ENCODE measurements at regions not wholly inside any gene's neighbourhood (a gene's known extent, or its start where the extent isn't known, plus 50 kb on each side); places are given as distances from the start of the nearest gene placed in this dataset.

DNA sequence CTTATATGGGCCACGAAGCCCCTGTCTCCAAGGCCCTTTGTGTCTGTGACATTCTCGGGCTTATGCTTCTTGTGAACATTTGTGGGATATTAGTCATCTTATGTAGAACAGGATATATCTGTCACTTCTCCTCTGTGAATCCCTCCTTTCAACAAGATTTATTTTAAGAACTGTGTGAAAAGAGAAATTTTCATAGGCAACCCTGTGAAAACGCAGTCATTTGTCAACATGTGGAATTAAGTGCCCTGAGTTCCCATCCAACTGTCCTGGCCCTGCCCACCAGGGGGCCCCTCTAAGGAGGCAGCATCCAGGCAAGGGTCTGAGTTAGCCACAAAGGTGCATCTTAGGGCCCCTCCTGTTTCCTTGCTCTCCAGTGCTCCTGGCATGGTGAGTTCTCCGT lies 76.8 kb upstream of the CHRNA7 start:
- CTCF ChIA-PET = interaction anchor here (0.6 kb wide), 1 partner anchor 78 kb away, joined by 3 read pairs; no protein-coding TSS in a partner anchor

DNA sequence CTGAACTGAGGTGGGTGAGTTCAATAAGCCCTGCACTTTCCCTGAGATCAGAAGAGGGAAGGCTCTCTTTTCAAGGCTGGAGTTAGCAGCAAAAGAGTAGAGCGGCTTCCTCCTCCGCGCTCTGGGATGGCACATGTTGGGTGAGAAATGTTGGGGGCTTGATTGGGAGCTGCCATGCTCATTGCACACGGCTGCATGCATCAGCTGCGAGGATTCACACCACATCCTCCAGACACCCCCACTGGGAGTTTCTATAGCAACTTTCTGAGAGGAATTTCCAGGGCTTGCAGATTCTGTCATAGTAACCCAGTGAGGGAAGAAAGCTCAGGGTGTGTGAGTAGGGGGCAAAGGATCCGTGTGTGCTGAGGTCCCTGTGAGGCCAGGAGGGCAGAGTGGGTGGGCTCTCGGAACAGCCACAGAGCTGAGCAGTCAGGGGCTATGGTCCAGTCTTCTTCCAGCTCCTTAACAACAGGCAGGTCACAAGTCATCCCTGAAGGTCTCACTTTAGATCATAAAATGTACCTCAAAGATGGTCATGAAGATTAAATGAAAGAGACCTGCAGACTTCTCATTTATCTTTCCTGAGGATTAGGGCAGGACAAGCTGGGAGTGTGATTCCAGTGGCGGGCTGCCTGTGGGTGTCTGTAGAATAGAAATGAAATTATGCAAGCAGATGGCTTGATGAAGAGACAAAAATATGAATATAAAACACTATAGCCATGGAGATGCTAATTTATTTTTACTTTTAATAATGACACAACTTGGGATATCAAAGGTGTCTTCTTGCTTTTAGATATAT lies 75.7 kb upstream of the CHRNA7 start:
- no peak for TF ChIP-seq EZH2 (IDR thresholded peaks at IDR 0.05; ENCODE audit: borderline replicate concordance, insufficient read depth, low read depth, low read length, poor library complexity, severe bottlenecking)
- TF ChIP-seq, protein P1, sequence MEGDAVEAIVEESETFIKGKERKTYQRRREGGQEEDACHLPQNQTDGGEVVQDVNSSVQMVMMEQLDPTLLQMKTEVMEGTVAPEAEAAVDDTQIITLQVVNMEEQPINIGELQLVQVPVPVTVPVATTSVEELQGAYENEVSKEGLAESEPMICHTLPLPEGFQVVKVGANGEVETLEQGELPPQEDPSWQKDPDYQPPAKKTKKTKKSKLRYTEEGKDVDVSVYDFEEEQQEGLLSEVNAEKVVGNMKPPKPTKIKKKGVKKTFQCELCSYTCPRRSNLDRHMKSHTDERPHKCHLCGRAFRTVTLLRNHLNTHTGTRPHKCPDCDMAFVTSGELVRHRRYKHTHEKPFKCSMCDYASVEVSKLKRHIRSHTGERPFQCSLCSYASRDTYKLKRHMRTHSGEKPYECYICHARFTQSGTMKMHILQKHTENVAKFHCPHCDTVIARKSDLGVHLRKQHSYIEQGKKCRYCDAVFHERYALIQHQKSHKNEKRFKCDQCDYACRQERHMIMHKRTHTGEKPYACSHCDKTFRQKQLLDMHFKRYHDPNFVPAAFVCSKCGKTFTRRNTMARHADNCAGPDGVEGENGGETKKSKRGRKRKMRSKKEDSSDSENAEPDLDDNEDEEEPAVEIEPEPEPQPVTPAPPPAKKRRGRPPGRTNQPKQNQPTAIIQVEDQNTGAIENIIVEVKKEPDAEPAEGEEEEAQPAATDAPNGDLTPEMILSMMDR (IDR thresholded peaks at IDR 0.05) = no peak
- Histone ChIP-seq H3K27ac (ENCODE audit: low read length in 2 of 2) (no peak overlapping the region), H3K9ac (ENCODE audit: low read length) (no peak overlapping the region), H3K4me1 (ENCODE audit: control insufficient read depth in 2 of 2, insufficient read depth in 2 of 2, low read length in 2 of 2) (no peaks in the 10 kb centered on the region), H3K9me3 (ENCODE audit: control extremely low read depth in 1 of 3, control insufficient read depth in 2 of 3, insufficient read depth in 1 of 3, low read length in 2 of 3) (peaks cover 0 to 14% (median 3%) of the 10 kb centered on the region in 3 donors), H3K27me3 (replicated peaks in 1 of 4; ENCODE audit: control extremely low read depth in 1 of 4, control insufficient read depth in 3 of 4, insufficient read depth in 4 of 4, low read length in 3 of 4) (peaks cover 0 to 2% (median 1%) of the 10 kb centered on the region in 4 experiments), H4K20me1 (ENCODE audit: control insufficient read depth, insufficient read depth, low read length, poor library complexity, severe bottlenecking) (no peaks in the 10 kb centered on the region), H3K36me3 (replicated peaks in 1 of 2; ENCODE audit: control extremely low read depth in 1 of 2, control insufficient read depth in 1 of 2, extremely low read depth in 1 of 2, insufficient read depth in 2 of 2, low read length in 1 of 2) (no peaks in the 10 kb centered on the region), H3K4me2 (replicated peaks; ENCODE audit: low read depth, low read length, poor library complexity, severe bottlenecking) (no peak overlapping the region), H3K79me2 (ENCODE audit: control insufficient read depth, insufficient read depth, low read length) (no peaks in the 10 kb centered on the region), H3K4me3 (ENCODE audit: control extremely low read depth in 1 of 5, extremely low read depth in 1 of 5, insufficient read depth in 1 of 5, low read depth in 2 of 5, low read length in 4 of 5) (no peak overlapping the region), H2AFZ (ENCODE audit: insufficient read depth, low read depth, low read length, poor library complexity, severe bottlenecking) (no peak overlapping the region)
- Mint-ChIP-seq H3K4me3 (no peak overlapping the region), H3K4me1 (no peaks in the 10 kb centered on the region), H3K27me3 (peaks cover 12% of the 10 kb centered on the region), H3K9me3 (ENCODE audit: insufficient read depth) (peaks cover 14% of the 10 kb centered on the region), H3K27ac (no peak overlapping the region)
- WGBS (ENCODE audit: insufficient coverage) = 70% methylated on average over 4 of the region's 8 CpGs
- DNase-seq (no peak), ATAC-seq (ENCODE audit: low read depth) (no peak)
- intact Hi-C loops (cut with micrococcal nuclease) = no loop called here
- POLR2A ChIA-PET = no interaction called here
- CTCF ChIA-PET = interaction anchor here (0.6 kb wide), 1 partner anchor 79 kb away, joined by 3 read pairs; no protein-coding TSS in a partner anchor

More for the DNA sequence above, 76.8 kb upstream of the CHRNA7 start:
- Mint-ChIP-seq H3K9me3 (ENCODE audit: insufficient read depth) (peaks cover 11% of the 10 kb centered on the region), H3K4me1 (no peaks in the 10 kb centered on the region), H3K27me3 (peaks cover 12% of the 10 kb centered on the region), H3K4me3 (no peak overlapping the region), H3K27ac (no peak overlapping the region)
- Histone ChIP-seq H2AFZ (ENCODE audit: insufficient read depth, low read depth, low read length, poor library complexity, severe bottlenecking) (no peak overlapping the region), H3K4me2 (replicated peaks; ENCODE audit: low read depth, low read length, poor library complexity, severe bottlenecking) (no peak overlapping the region), H3K27ac (ENCODE audit: low read length in 2 of 2) (no peak overlapping the region), H3K4me1 (ENCODE audit: control insufficient read depth in 2 of 2, insufficient read depth in 2 of 2, low read length in 2 of 2) (no peaks in the 10 kb centered on the region), H3K27me3 (replicated peaks in 1 of 4; ENCODE audit: control extremely low read depth in 1 of 4, control insufficient read depth in 3 of 4, insufficient read depth in 4 of 4, low read length in 3 of 4) (peaks cover 0 to 2% (median 1%) of the 10 kb centered on the region in 4 experiments), H3K9me3 (ENCODE audit: control extremely low read depth in 1 of 3, control insufficient read depth in 2 of 3, insufficient read depth in 1 of 3, low read length in 2 of 3) (peaks cover 0 to 14% (median 0%) of the 10 kb centered on the region in 3 donors), H3K36me3 (replicated peaks in 1 of 2; ENCODE audit: control extremely low read depth in 1 of 2, control insufficient read depth in 1 of 2, extremely low read depth in 1 of 2, insufficient read depth in 2 of 2, low read length in 1 of 2) (no peaks in the 10 kb centered on the region), H3K79me2 (ENCODE audit: control insufficient read depth, insufficient read depth, low read length) (no peaks in the 10 kb centered on the region), H3K4me3 (ENCODE audit: control extremely low read depth in 1 of 5, extremely low read depth in 1 of 5, insufficient read depth in 1 of 5, low read depth in 2 of 5, low read length in 4 of 5) (no peak overlapping the region), H3K9ac (ENCODE audit: low read length) (no peak overlapping the region), H4K20me1 (ENCODE audit: control insufficient read depth, insufficient read depth, low read length, poor library complexity, severe bottlenecking) (no peaks in the 10 kb centered on the region)
- DNase-seq (no peak), ATAC-seq (ENCODE audit: low read depth) (no peak)
- no peak for TF ChIP-seq EZH2 (IDR thresholded peaks at IDR 0.05; ENCODE audit: borderline replicate concordance, insufficient read depth, low read depth, low read length, poor library complexity, severe bottlenecking)
- TF ChIP-seq, protein P1 (IDR thresholded peaks at IDR 0.05) = no peak
- WGBS (ENCODE audit: insufficient coverage) = 86% methylated on average over 2 of the region's 4 CpGs
- intact Hi-C loops (cut with micrococcal nuclease) = no loop called here
- POLR2A ChIA-PET = no interaction called here

Data from B cell (primary cell).